K562 (cell line): ENCODE measurements at regions not wholly inside any gene's neighbourhood (a gene's known extent, or its start where the extent isn't known, plus 50 kb on each side); places are given as distances from the start of the nearest gene placed in this dataset.
A peak's percentile ranks its signal among the peaks of the same experiment; 100 is the strongest.

Experiments used
- AFF1 ChIP-seq, 2 experiments: fragments of 450-650 bp; IDR thresholded peaks; 2 replicates each; pipeline ENCODE4 v1.6.1; 2018; ENCODE audit warnings: mild to moderate bottlenecking in 2 of 2, low read depth in 1 of 2; ENCODE audit not compliant: partially characterized antibody in 2 of 2
- BCLAF1 ChIP-seq, 2 experiments: fragments of 450-650 bp in 1 of 2; IDR thresholded peaks; 2 replicates each; pipeline ENCODE4 v1.6.1; 2011 to 2017; ENCODE audit warnings: low read depth in 2 of 2, antibody characterized with exemption in 1 of 2, borderline replicate concordance in 1 of 2, low read length in 1 of 2, mild to moderate bottlenecking in 1 of 2, mixed read lengths in 1 of 2; ENCODE audit not compliant: control insufficient read depth in 1 of 2
- CREM ChIP-seq: IDR thresholded peaks from 2 replicates; pipeline ENCODE4 v1.6.1; 2014; ENCODE audit warnings: antibody characterized with exemption, low read depth
- HMGN3 ChIP-seq: IDR thresholded peaks from 2 replicates; pipeline ENCODE4 v1.6.1; 2011; ENCODE audit warnings: borderline replicate concordance, low read depth, mild to moderate bottlenecking, mixed read lengths, low read length; ENCODE audit not compliant: insufficient read length; ENCODE audit errors: extremely low read depth
- HNRNPUL1 ChIP-seq: fragments of 200-400 bp; formaldehyde crosslinking; IDR thresholded peaks from 2 replicates; pipeline ENCODE4 v1.6.1; 2017; ENCODE audit warnings: low read length
- MECOM ChIP-seq: fragments of 250-450 bp; sonication (Bioruptor Pico); IDR thresholded peaks from 2 replicates; pipeline ENCODE4 v1.8.0; 2022; ENCODE audit warnings: inconsistent platforms
- MEIS2 ChIP-seq: fragments of 450-650 bp; IDR thresholded peaks from 2 replicates; pipeline ENCODE4 v1.6.1; 2014; ENCODE audit warnings: mild to moderate bottlenecking; ENCODE audit not compliant: partially characterized antibody
- MIER1 ChIP-seq: fragments of 450-650 bp; IDR thresholded peaks from 2 replicates; pipeline ENCODE4 v1.6.1; 2016; ENCODE audit warnings: antibody characterized with exemption, mild to moderate bottlenecking, low read depth
- PML ChIP-seq: IDR thresholded peaks from 2 replicates; pipeline ENCODE4 v1.6.1; 2012; ENCODE audit warnings: low read length, inconsistent platforms
- RB1 ChIP-seq: fragments of 450-650 bp; IDR thresholded peaks from 2 replicates; pipeline ENCODE4 v1.6.1; 2017; ENCODE audit warnings: low read depth, mild to moderate bottlenecking
- RCOR1 ChIP-seq, 2 experiments: IDR thresholded peaks; 2 replicates each; pipeline ENCODE4 v1.6.1; 2012; ENCODE audit warnings: low read depth in 2 of 2, low read length in 2 of 2, borderline replicate concordance in 1 of 2, improper control_type of control experiment in 1 of 2
- SAFB ChIP-seq: fragments of 200-400 bp; formaldehyde crosslinking; IDR thresholded peaks from 2 replicates; pipeline ENCODE4 v1.6.1; 2017; ENCODE audit warnings: low read depth, low read length, borderline replicate concordance
- SAFB2 ChIP-seq: fragments of 200-400 bp; formaldehyde crosslinking; IDR thresholded peaks from 2 replicates; pipeline ENCODE4 v1.6.1; 2018; ENCODE audit warnings: borderline replicate concordance, low read length, low read depth, moderate library complexity; ENCODE audit not compliant: severe bottlenecking
- SMARCE1 ChIP-seq: fragments of 450-650 bp; IDR thresholded peaks from 2 replicates; pipeline ENCODE4 v1.7.1; 2016; ENCODE audit warnings: mild to moderate bottlenecking
- SNIP1 ChIP-seq: fragments of 450-650 bp; IDR thresholded peaks from 2 replicates; pipeline ENCODE4 v1.7.1; 2017; ENCODE audit warnings: low read depth, mild to moderate bottlenecking
- SP2 ChIP-seq: IDR thresholded peaks from 2 replicates; pipeline ENCODE4 v1.6.1; 2011; ENCODE audit warnings: mild to moderate bottlenecking, low read depth, low read length, moderate library complexity; ENCODE audit not compliant: poor library complexity, severe bottlenecking; ENCODE audit errors: extremely low read depth
- TFE3 ChIP-seq: fragments of 450-650 bp; formaldehyde crosslinking; IDR thresholded peaks from 2 replicates; pipeline ENCODE4 v1.4.0; 2020; ENCODE audit warnings: mild to moderate bottlenecking, mixed read lengths
- ZNF212 ChIP-seq: fragments of 450-650 bp; formaldehyde crosslinking; IDR thresholded peaks from 2 replicates; pipeline ENCODE4 v1.4.0; 2020; ENCODE audit warnings: mild to moderate bottlenecking
- ZNF24 ChIP-seq: fragments of 450-650 bp; IDR thresholded peaks from 2 replicates; pipeline ENCODE4 v1.6.1; 2016

- TF ChIP-seq RB1 (peak; percentile 29; the same call in 1 of the 2 replicates), MECOM (peak; percentile 98), SNIP1 (no peak), PML (peak; percentile 82), SAFB (no peak), AFF1 (IDR thresholded peaks at IDR 0.05; ENCODE audit: low read depth in 1 of 2, partially characterized antibody in 2 of 2) (peak in 1 of 2 experiments; percentile 55), HMGN3 (peak; percentile 73), RCOR1 (IDR thresholded peaks at IDR 0.05; ENCODE audit: borderline replicate concordance in 1 of 2, low read depth in 2 of 2, low read length in 2 of 2) (peak in 1 of 2 experiments; percentile 94; a peak in 3 of 4 replicates), ZNF212 (CRISPR knock-in tag) (no peak), SP2 (no peak), CREM (peak; percentile 68), TFE3 (CRISPR knock-in tag) (no peak; the same call in 1 of the 2 replicates), BCLAF1 (IDR thresholded peaks at IDR 0.05; ENCODE audit: borderline replicate concordance in 1 of 2, control insufficient read depth in 1 of 2, low read depth in 2 of 2, low read length in 1 of 2) (no peak), HNRNPUL1 (no peak), MIER1 (no peak), SAFB2 (no peak), MEIS2 (peak; percentile 92), ZNF24 (peak; percentile 64; the same call in 1 of the 2 replicates), SMARCE1 (peak; percentile 89)
Observed at GRCh38 chr12:92378682-92379479, 233.2 kb upstream of the BTG1 start (continued).
